Activated naive CD8-positive, alpha-beta T cell treated with anti-CD3 and anti-CD28 coated beads, Interleukin-2, amount 10 ng/mL, durations not matched to agents 7 days and 5 days (primary cell): ENCODE measurements at regions not wholly inside any gene's neighbourhood (a gene's known extent, or its start where the extent isn't known, plus 50 kb on each side); places are given as distances from the start of the nearest gene placed in this dataset.
A peak's percentile ranks its signal among the peaks of the same experiment; 100 is the strongest.
"Not testable (repeated sequence)": the region's sequence is repeated elsewhere in the genome, so short reads cannot be mapped to it uniquely, and the experiment has no call there.

ENCODE experiments used
- ATAC-seq: fragments of 150-1000 bp; cut with Tn5 transposase; one replicate; pipeline ENCODE4 v1.10.0; 2021; ENCODE audit warnings: low read depth, moderate library complexity
- POLR2A ChIA-PET: fragments of 350-600 bp; sonication (Branson Sonifier 250); formaldehyde crosslinking; loops from one replicate; lab custom pipeline; 2021; ENCODE audit warnings: antibody characterized with exemption; lab: Charles Lee
- DNase-seq: peaks from one replicate; pipeline ENCODE4 v3.0.0; 2021
- H3K27ac Mint-ChIP-seq: one replicate; pipeline ENCODE4 v1.8.0; 2022; ENCODE audit warnings: mild to moderate bottlenecking, mixed read lengths
- H3K27me3 Mint-ChIP-seq: one replicate; pipeline ENCODE4 v1.8.0; 2022; ENCODE audit warnings: mild to moderate bottlenecking, moderate library complexity, mixed read lengths
- H3K36me3 Mint-ChIP-seq: one replicate; pipeline ENCODE4 v1.8.0; 2021; ENCODE audit warnings: mild to moderate bottlenecking, mixed read lengths
- H3K4me1 Mint-ChIP-seq: one replicate; pipeline ENCODE4 v1.8.0; 2021; ENCODE audit warnings: mixed read lengths
- H3K4me3 Mint-ChIP-seq: one replicate; pipeline ENCODE4 v1.8.0; 2022; ENCODE audit warnings: mild to moderate bottlenecking, moderate library complexity, mixed read lengths
- H3K9me3 Mint-ChIP-seq: one replicate; pipeline ENCODE4 v1.8.0; 2021; ENCODE audit warnings: mixed read lengths

DNA sequence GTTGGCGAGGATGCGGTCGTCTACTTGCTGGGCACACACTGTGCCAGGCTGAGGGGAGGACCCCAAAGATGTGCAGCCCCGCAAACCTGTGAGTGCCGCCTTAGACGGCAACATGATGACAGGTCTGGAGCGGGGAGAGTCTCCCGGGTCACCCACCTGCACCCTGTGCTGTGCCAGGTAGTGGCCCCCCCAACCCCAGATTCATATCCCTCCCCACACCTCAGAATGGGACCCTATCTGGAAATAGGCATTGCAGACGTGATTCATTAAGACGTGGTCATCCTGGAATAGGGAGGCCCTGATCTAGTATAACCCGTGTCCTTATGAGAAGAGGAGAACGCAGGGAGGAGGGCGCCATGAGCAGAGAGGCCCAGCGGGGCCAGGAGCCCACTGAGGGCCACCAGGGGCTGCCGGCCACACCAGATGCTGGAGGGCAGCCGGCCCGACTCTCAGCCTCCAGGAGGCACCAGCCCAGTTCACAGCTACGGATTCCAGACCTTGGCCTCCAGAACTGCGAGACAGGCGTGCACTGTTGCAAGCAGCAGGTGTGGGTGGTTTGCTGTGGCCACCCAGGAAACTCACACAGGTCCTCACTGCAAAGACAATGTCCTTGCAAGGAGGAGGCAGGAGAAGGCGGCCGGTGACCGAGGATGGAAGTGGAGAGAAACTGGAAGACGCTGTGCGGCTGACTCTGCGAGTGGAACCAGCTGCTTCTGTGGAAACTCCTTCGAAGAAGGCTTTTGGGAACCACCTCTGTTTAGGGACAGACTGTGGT lies 131.9 kb upstream of the LPCAT1 start:
- POLR2A ChIA-PET: no interaction called here
- Mint-ChIP-seq H3K9me3 (no peaks in the 10 kb centered on the region), H3K36me3 (no peaks in the 10 kb centered on the region), H3K27ac (no peak overlapping the region), H3K4me3 (no peak overlapping the region), H3K27me3 (peaks cover 26% of the 10 kb centered on the region), H3K4me1 (peaks cover 7% of the 10 kb centered on the region)
- ATAC-seq: no peak
- DNase-seq: no peak

DNA sequence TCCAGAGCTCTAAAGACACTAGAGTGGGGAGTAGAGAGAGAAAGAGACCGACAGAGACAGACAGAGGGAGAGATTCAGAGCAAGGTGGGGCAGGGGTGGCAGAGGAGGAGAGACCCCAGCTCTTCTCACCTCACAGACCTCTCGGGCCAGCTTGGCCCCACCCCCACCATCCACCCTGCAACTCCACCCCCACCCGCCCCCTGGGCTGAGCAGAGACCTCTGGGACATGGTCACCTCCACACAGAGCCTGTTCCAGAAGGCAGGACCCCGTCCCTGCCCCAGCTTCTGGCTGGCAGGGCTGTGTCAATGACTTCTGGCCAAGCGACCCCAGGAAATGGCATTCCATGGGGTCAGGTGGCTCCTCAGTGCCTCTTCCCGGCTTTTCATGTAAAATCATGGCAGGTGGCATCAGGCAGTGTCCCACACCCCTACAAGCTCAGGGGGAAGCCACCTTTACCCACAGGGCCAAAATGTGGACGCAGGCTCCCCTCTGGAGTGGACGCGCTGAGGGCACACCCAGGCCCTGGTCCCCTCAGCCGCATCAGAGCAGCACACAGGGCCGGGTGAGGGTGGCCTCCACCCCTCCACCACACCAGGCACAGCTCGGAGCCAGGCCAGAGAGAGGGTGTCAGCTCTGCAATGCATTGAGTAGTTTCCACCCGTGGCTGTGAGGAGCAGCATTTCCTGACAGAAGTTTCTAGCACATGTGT lies 131.2 kb upstream of the LPCAT1 start:
- ATAC-seq (no peak), DNase-seq (no peak)
- POLR2A ChIA-PET: no interaction called here
- no peak overlapping the region for H3K4me3 Mint-ChIP-seq
- H3K4me1 Mint-ChIP-seq: peaks cover 7% of the 10 kb centered on the region
- H3K9me3 Mint-ChIP-seq: no peaks in the 10 kb centered on the region
- H3K27ac Mint-ChIP-seq: no peak overlapping the region
- H3K27me3 Mint-ChIP-seq: peaks cover 25% of the 10 kb centered on the region
- no peaks in the 10 kb centered on the region for H3K36me3 Mint-ChIP-seq

DNA sequence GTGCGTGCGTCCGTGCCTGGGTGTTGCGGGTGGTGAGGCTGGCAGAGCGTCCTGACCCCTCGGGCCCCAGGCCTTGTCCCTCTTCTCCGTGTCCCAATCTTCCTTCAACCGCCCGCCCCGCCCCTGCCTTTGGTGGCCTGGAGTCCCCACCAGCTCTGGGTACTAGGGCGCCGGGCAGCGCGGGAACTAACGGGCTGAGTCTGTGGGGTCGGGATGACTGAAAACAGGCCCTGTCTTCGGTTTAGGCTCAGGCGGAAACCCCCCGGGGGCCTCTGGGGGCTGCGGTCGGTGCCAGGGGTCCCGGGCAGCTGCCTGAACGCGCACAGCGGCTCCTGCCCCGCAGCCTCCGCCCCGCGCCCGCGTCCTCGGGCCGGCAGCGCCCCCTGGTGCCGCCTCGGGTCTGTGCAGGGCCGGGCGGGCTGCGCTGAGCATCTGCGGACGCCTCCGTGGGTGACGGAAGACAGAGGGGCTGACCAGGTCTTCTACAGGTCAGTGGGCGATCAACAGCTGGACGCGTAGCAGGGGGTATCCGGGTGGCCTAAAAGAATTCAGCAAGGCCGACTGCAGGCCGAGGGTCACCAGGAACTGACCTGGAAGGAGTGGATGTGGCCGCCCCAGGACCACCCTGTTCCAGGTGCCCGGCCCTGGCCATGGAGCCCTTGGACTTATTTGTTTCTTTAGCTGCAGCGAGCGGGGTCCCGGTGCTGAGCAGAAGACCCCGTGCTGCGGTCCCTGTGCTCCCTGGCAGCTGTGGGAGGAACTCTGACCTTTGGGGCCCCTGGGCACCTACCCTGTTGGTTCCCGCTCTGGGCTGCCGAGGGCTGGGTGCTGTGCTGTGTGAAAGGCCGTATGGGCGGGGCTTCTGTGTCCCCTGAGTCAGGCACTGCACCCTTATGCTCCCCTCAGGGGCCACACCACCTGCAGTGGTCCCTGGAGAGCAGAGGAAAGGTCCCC lies 130.2 kb upstream of the LPCAT1 start:
- ATAC-seq (peak; percentile 94), DNase-seq (peak; percentile 73)
- H3K4me1 Mint-ChIP-seq, H3K27ac Mint-ChIP-seq, H3K36me3 Mint-ChIP-seq, POLR2A ChIA-PET, H3K9me3 Mint-ChIP-seq: not testable (repeated sequence)
- Mint-ChIP-seq H3K4me3 (peak overlapping the region; percentile 32), H3K27me3 (peaks cover 27% of the 10 kb centered on the region)

DNA sequence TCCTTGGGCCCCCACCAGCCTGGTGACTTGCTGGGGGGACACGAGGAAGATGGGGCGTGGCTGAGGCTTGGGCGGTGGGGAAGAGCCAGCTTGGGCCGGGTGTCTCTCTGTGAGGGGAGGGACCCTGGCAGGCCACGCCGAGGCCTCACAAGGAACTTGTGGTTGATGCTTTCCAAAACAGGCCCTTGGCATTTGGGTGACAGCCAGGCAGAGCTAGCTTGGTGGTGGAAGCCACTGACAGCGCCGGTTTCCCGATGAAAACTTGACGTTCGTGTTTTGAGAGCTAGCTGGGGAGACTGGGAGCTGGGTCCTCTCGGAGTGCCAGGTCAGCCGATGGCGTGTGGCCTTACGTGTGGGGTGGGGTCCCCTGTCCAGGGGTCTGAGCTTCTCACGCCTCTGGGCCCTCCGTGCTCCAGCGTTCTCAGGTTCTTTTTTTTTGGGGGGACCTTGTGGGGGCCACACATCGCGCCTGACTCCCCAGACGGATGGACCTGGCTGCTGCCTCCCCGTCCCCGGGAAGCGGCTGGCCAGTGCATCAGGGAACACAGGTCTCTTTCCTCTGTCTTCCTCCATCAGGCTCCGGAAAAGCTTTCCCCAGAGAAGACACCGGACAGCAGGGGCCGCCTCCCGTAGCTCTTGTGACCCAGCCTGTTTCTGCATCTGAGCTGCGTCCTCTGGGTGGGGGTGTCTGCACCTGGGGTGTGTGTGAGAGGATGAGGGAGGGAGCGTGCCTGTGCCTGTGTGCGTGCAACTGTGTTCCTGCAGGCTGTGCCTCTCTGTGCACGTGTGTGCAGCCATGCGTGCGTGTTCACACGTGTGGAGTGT lies 129.3 kb upstream of the LPCAT1 start:
- Mint-ChIP-seq H3K9me3 (no peaks in the 10 kb centered on the region), H3K36me3 (no peaks in the 10 kb centered on the region), H3K27me3 (peaks cover 29% of the 10 kb centered on the region), H3K4me3 (peak overlapping the region; percentile 37), H3K27ac (no peak overlapping the region), H3K4me1 (peaks cover 7% of the 10 kb centered on the region)
- POLR2A ChIA-PET: interaction anchor here (0.6 kb wide), 1 partner anchor 225 kb away, joined by 3 read pairs; no protein-coding TSS in a partner anchor
- DNase-seq (no peak), ATAC-seq (peak; percentile 32)

DNA sequence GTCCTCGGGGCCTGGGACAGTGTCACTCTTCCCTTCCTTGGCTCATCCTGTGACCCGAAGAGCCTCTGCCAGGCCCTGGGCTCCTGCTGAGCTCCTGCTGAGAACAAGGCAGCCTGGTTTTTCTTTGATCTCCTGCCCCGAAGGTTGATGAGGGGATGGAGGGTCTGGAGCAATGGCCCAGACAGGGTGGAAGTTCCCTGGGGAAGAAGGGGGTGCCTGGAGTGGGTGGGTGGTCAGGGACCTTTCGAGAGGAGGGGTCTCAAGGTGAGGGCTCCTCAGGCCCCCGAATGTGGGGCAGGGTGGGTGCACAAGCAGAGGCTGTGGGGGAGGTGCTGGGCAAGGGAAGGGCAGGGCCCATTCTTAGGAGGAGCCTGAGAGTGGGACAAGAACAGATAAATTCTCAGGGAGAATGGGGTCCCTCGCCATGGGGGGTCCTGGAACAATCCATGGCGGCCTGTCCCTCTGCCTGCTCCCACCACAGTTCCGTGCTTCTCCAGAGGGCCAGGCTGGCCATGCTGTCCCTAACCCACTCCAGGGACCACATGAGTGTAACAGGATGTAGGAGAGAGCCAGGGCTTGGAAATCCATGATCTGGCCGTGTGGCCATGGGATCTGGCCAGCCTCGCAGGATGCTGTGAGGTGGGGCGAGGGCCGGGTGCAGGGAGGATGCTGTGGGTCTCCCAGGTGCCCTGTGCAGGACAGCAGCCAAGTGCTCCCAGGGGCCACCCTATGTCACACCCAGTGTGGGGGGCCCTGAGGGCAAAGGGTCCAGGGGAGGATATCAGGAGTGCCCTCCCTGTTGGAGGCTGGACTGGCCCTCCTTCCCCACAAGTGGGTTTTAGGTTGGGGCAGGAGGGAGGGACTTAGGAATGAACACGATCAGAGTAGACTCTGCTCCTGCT lies 128.5 kb upstream of the LPCAT1 start:
- no peak for DNase-seq
- H3K27me3 Mint-ChIP-seq: peaks cover 27% of the 10 kb centered on the region

DNA sequence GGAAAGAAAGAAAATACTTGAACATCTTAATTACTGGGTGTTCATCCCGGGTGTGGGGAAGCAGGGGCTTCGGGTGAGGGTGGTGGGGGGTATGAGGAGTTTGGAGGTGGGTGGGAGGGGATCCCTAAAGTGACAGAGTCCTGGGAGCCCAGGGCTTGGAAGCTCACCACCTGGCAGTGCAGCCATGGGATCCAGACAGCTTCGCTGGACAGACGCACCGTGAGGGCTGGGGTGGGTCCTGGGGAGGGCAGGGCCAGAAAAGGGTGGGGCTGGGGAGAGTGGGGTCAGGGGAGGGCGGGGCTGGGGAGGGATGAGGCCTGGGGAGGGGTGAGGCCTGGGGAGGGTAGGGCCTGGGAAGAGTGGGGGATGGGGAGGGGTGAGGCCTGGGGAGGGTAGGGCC lies 127.5 kb upstream of the LPCAT1 start:
- DNase-seq (no peak), ATAC-seq (no peak)
- no peaks in the 10 kb centered on the region for H3K36me3 Mint-ChIP-seq
- peaks cover 30% of the 10 kb centered on the region for H3K27me3 Mint-ChIP-seq
- peaks cover 7% of the 10 kb centered on the region for H3K4me1 Mint-ChIP-seq
- no peak overlapping the region for H3K27ac Mint-ChIP-seq
- no peak overlapping the region for H3K4me3 Mint-ChIP-seq
- POLR2A ChIA-PET: no interaction called here
- H3K9me3 Mint-ChIP-seq: no peaks in the 10 kb centered on the region

More for the DNA sequence above, 128.5 kb upstream of the LPCAT1 start:
- Mint-ChIP-seq H3K9me3 (no peaks in the 10 kb centered on the region), H3K36me3 (no peaks in the 10 kb centered on the region), H3K4me1 (peaks cover 7% of the 10 kb centered on the region), H3K4me3 (no peak overlapping the region), H3K27ac (no peak overlapping the region)
- POLR2A ChIA-PET: no interaction called here
- ATAC-seq: no peak

DNA sequence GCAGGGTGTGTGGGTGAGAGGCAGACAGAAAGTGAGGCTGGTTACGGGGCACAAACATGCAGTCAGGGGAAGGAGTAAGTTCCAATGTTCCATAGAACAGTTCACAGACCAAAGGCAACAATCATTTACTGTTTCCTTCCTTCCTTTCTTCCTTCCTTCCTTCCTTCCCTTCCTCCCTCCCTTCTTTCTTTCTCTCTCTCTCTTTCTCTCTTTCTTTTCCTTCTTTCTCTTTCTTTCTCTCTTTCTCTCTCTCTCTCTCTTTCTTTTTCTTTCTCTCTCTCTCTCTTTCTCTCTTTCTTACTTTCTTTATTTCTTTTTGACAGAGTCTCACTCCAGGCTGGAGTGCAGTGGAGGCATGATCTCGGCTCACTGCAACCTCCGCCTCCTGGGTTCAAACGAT lies 125.8 kb upstream of the LPCAT1 start:
- H3K4me3 Mint-ChIP-seq: no peak overlapping the region
- no peaks in the 10 kb centered on the region for H3K36me3 Mint-ChIP-seq
- POLR2A ChIA-PET: no interaction called here
- H3K27ac Mint-ChIP-seq: no peak overlapping the region
- H3K9me3 Mint-ChIP-seq: no peaks in the 10 kb centered on the region
- H3K27me3 Mint-ChIP-seq: peaks cover 39% of the 10 kb centered on the region
- DNase-seq (no peak), ATAC-seq (no peak)
- H3K4me1 Mint-ChIP-seq: peaks cover 7% of the 10 kb centered on the region

DNA sequence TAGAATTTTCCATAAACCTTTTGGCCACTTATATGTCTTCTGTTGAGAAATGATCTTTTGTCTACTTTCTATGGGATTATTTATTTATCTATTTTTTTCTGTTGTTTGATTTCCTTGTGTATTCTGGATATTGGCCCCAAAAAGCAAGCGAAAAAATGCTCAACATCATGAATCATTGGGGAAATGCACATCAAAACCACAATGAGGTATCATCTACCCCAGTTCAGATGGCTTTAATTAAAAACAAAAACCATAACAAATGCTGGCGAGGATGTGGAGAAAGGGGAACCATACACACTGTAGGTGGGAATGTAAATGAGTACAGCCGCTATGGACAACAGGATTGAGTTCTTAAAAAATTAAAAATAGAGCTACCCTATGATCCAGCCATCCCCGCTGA lies 125.0 kb upstream of the LPCAT1 start:
- DNase-seq (no peak), ATAC-seq (no peak)
- no peak overlapping the region for H3K27ac Mint-ChIP-seq
- POLR2A ChIA-PET: no interaction called here
- peaks cover 9% of the 10 kb centered on the region for H3K4me1 Mint-ChIP-seq
- H3K4me3 Mint-ChIP-seq: no peak overlapping the region
- no peaks in the 10 kb centered on the region for H3K36me3 Mint-ChIP-seq
- H3K27me3 Mint-ChIP-seq: peaks cover 43% of the 10 kb centered on the region
- H3K9me3 Mint-ChIP-seq: no peaks in the 10 kb centered on the region

DNA sequence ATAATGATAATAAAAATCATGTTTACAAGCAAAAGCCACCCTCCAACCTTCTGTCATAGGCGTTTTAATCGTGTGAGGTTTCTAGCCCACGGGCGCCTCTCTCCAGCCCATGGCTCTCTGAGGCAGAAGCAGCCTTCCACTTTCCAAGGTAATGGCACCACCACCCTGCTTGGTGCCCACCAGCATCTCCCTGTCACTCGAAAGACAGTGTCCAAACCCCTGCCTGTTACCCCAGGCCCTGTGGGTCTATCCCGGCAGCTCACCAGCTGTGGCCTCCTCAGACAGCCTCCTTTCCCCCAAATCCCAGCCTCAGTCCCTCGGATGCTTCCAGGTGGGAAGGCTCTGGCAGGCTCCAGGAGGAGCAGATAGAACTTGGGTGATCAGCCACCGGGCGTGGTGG lies 123.8 kb upstream of the LPCAT1 start:
- ATAC-seq: no peak
- Mint-ChIP-seq H3K9me3 (no peaks in the 10 kb centered on the region), H3K27me3 (peaks cover 49% of the 10 kb centered on the region), H3K4me1 (peaks cover 4% of the 10 kb centered on the region), H3K27ac (no peak overlapping the region), H3K4me3 (no peak overlapping the region), H3K36me3 (no peaks in the 10 kb centered on the region)
- POLR2A ChIA-PET: no interaction called here
- DNase-seq: no peak

DNA sequence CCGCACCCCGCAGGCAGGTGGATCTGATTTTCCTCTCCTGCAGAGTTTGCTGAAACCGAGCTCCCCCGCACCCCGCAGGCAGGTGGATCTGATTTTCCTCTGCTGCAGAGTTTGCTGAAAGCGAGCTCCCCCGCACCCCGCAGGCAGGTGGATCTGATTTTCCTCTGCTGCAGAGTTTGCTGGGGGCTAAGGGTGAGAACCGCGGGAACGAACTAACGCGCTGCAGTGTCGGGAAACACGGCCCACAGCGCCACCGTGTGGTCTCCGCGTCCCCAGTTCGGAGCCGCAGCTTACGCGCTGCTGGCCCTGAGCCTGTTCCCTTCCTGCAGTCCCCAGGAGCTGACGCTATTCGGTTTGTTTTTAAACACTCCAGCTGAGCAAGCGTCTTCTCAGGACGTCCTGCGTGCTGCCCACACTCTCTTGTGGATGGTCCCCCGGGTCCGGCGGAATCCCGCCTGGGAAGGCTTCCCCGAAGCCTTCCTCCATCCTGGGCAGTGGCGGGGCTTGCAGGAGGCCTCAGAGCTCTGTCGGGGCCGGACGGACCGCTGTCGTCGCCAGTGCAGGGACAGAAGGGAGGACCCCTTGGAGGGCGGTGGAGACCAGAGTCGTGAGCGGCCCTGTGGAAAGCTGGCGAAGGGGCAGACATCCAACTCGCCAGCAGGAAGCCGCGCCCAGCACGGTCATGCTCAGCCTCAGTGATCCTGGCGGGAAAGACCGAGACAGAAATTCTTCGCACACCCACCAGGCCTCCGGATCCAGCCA lies 121.2 kb upstream of the LPCAT1 start:
- H3K27me3 Mint-ChIP-seq: peaks cover 54% of the 10 kb centered on the region
- DNase-seq (peak; percentile 86), ATAC-seq (peak; percentile 91)
- POLR2A ChIA-PET: interaction anchor here (0.6 to 1.1 kb wide), 2 partner anchors 10 to 472 kb away, joined by 3 read pairs; no protein-coding TSS in a partner anchor
- peaks cover 3% of the 10 kb centered on the region for H3K4me1 Mint-ChIP-seq
- H3K9me3 Mint-ChIP-seq: no peaks in the 10 kb centered on the region
- H3K36me3 Mint-ChIP-seq: no peaks in the 10 kb centered on the region
- no peak overlapping the region for H3K27ac Mint-ChIP-seq
- peak overlapping the region; percentile 19 for H3K4me3 Mint-ChIP-seq

DNA sequence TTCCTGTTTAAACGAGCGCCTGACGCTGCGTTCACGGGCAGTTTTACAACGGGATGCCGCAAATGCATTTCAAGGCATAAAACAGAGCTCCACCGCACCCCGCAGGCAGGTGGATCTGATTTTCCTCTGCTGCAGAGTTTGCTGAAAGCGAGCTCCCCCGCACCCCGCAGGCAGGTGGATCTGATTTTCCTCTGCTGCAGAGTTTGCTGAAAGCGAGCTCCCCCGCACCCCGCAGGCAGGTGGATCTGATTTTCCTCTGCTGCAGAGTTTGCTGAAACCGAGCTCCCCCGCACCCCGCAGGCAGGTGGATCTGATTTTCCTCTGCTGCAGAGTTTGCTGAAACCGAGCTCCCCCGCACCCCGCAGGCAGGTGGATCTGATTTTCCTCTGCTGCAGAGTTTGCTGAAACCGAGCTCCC lies 120.6 kb upstream of the LPCAT1 start:
- not testable (repeated sequence) for H3K27ac Mint-ChIP-seq, ATAC-seq, H3K4me1 Mint-ChIP-seq, H3K4me3 Mint-ChIP-seq, H3K36me3 Mint-ChIP-seq, DNase-seq, H3K9me3 Mint-ChIP-seq
- H3K27me3 Mint-ChIP-seq: peaks cover 54% of the 10 kb centered on the region
- POLR2A ChIA-PET: interaction anchor here (0.6 to 1.1 kb wide), 2 partner anchors 9 to 471 kb away, joined by 3 read pairs; no protein-coding TSS in a partner anchor
